Mesendoderm (in vitro differentiated cells): ENCODE measurements at regions not wholly inside any gene's neighbourhood (a gene's known extent, or its start where the extent isn't known, plus 50 kb on each side); places are given as distances from the start of the nearest gene placed in this dataset.
A peak's percentile ranks its signal among the peaks of the same experiment; 100 is the strongest.

ENCODE experiments used
- DNase-seq: peaks from one replicate; pipeline ENCODE4 v3.0.0; 2013
- H2AK5ac ChIP-seq: 2 replicates; pipeline ENCODE4 v1.6.1; 2013; ENCODE audit warnings: low read length, inconsistent platforms
- H2BK120ac ChIP-seq: 2 replicates; pipeline ENCODE4 v1.6.1; 2013; ENCODE audit warnings: low read depth, mild to moderate bottlenecking, low read length, moderate library complexity, mixed read lengths
- H2BK15ac ChIP-seq: replicated peaks from 2 replicates; pipeline ENCODE4 v1.6.1; 2013; ENCODE audit warnings: low read depth, mild to moderate bottlenecking, moderate library complexity
- H2BK5ac ChIP-seq: 2 replicates; pipeline ENCODE4 v1.6.1; 2013; ENCODE audit warnings: low read length, inconsistent platforms
- H3K18ac ChIP-seq: 2 replicates; pipeline ENCODE4 v1.6.1; 2013; ENCODE audit warnings: mild to moderate bottlenecking, low read length, mixed read lengths
- H3K23ac ChIP-seq: one replicate; pipeline ENCODE4 v1.6.1; 2013; ENCODE audit warnings: low read length
- H3K27ac ChIP-seq: 2 replicates; pipeline ENCODE4 v1.5.1; 2013; ENCODE audit warnings: low read depth, mild to moderate bottlenecking, inconsistent platforms, low read length, moderate library complexity
- H3K27me3 ChIP-seq: 2 replicates; pipeline ENCODE4 v1.6.1; 2013; ENCODE audit warnings: low read length, control low read depth, mild to moderate bottlenecking, inconsistent platforms; ENCODE audit not compliant: insufficient read depth, poor library complexity
- H3K36me3 ChIP-seq: 2 replicates; pipeline ENCODE4 v1.6.1; 2013; ENCODE audit warnings: low read length, inconsistent platforms; ENCODE audit not compliant: control insufficient read depth, insufficient read depth
- H3K4ac ChIP-seq: one replicate; pipeline ENCODE4 v1.6.1; 2013; ENCODE audit warnings: low read depth, mild to moderate bottlenecking, low read length, moderate library complexity
- H3K4me1 ChIP-seq: 2 replicates; pipeline ENCODE4 v1.6.1; 2013; ENCODE audit warnings: low read depth, low read length, inconsistent platforms; ENCODE audit not compliant: control insufficient read depth
- H3K4me2 ChIP-seq: 2 replicates; pipeline ENCODE4 v1.6.1; 2013; ENCODE audit warnings: low read length
- H3K4me3 ChIP-seq: 2 replicates; pipeline ENCODE4 v1.5.1; 2013; ENCODE audit warnings: mild to moderate bottlenecking, low read length
- H3K56ac ChIP-seq: one replicate; pipeline ENCODE4 v1.6.1; 2013; ENCODE audit warnings: low read length
- H3K79me1 ChIP-seq: 2 replicates; pipeline ENCODE4 v1.6.1; 2013; ENCODE audit warnings: low read length, inconsistent platforms
- H3K79me2 ChIP-seq: 2 replicates; pipeline ENCODE4 v1.6.1; 2013; ENCODE audit warnings: mild to moderate bottlenecking, low read length; ENCODE audit not compliant: control insufficient read depth, insufficient read depth
- H3K9ac ChIP-seq: 2 replicates; pipeline ENCODE4 v1.6.1; 2013; ENCODE audit warnings: low read length, inconsistent platforms
- H4K5ac ChIP-seq: one replicate; pipeline ENCODE4 v1.6.1; 2013; ENCODE audit warnings: low read length
- H4K8ac ChIP-seq: one replicate; pipeline ENCODE4 v1.6.1; 2013; ENCODE audit warnings: low read depth, mild to moderate bottlenecking, control low read depth, low read length, moderate library complexity
- WGBS: extraction: QIAGEN DNeasy Blood & Tissue Kit; methylation state at CpG from one replicate; pipeline ENCODE4 v1.1.7; 2013; ENCODE audit warnings: low lambda C conversion rate, missing lambda C conversion rate; ENCODE audit not compliant: insufficient coverage; ENCODE audit errors: extremely low coverage; 5-methylcytosine and 5-hydroxymethylcytosine counted together

DNA sequence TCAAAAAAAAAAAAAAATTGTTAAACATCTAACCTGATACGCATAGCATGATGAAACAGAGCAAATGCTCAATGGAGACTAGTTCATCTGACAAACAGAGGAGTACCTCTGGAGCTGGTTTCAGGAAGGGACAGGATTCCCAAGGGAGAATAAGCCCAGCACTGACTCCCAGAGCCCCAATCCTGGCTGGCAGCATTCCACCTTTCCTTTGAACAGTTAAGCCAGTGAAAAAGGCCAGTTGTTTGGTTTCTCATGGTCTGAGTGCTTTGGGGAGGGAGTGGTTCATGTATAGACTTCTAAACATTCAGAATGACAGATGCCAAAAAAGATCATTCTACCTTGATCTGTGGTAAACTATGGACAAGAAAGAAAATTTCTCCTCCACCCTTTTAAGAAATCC lies 277.9 kb upstream of the RARB start:
- peak overlapping the region; percentile 60 for H3K18ac ChIP-seq
- no peaks in the 10 kb centered on the region for H3K4me1 ChIP-seq
- H2BK120ac ChIP-seq, result no peak overlapping the region
- no peak overlapping the region for H3K23ac ChIP-seq
- H3K27me3 ChIP-seq, result no peaks in the 10 kb centered on the region
- no peak overlapping the region for H4K8ac ChIP-seq
- no peaks in the 10 kb centered on the region for H3K79me2 ChIP-seq
- H3K56ac ChIP-seq, result no peak overlapping the region
- no peak overlapping the region for H4K5ac ChIP-seq
- H2BK15ac ChIP-seq, result no peak overlapping the region
- no peak overlapping the region for H2AK5ac ChIP-seq
- H3K4me2 ChIP-seq, result no peak overlapping the region
- no peak overlapping the region for H3K4ac ChIP-seq
- DNase-seq, result no peak
- H3K4me3 ChIP-seq, result no peak overlapping the region
- no peaks in the 10 kb centered on the region for H3K79me1 ChIP-seq
- no peak overlapping the region for H3K9ac ChIP-seq
- no peaks in the 10 kb centered on the region for H3K36me3 ChIP-seq
- no peak overlapping the region for H2BK5ac ChIP-seq
- no CpG with 5 or more reads among the region's 1 CpG for WGBS
- H3K27ac ChIP-seq, result no peak overlapping the region

DNA sequence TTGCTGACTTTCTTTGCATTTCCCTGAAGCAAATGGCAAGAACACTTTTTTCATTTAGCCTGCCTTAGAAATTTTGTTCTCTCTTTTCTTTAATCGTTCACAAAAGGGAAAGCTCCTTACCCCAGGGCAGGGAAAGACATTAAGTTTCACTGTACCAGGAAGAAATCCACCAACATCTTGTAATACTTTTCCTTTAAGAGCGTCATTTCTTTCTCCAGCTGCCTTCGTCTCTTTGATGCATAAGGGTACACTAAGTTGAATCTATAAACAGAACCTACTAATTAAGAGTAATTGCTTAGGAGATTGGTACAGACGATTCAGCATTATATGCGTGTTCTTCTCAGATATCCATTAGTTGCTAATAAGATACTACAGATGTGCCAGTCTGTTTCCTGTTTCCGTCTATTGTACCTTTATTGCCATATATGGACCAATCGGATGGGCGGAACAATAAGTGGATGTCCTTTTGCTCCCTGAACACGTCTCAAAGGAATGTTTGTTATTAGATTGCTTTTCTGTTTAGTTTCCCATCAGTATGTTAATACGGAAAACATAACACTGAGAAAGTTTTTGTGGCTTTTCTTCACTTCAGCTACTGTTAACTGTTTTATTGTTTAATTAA lies 276.7 kb upstream of the RARB start:
- WGBS, result no CpG with 5 or more reads among the region's 10 CpGs
- no peak overlapping the region for H3K4me2 ChIP-seq
- H3K4me1 ChIP-seq, result no peaks in the 10 kb centered on the region
- no peak overlapping the region for H3K4ac ChIP-seq
- no peaks in the 10 kb centered on the region for H3K79me1 ChIP-seq
- H2BK5ac ChIP-seq, result no peak overlapping the region
- H3K23ac ChIP-seq, result no peak overlapping the region
- H3K18ac ChIP-seq, result no peak overlapping the region
- no peak overlapping the region for H3K9ac ChIP-seq
- no peak overlapping the region for H3K27ac ChIP-seq
- no peak overlapping the region for H2BK120ac ChIP-seq
- no peaks in the 10 kb centered on the region for H3K36me3 ChIP-seq
- DNase-seq, result no peak
- H2BK15ac ChIP-seq, result peak overlapping the region; percentile 36
- H4K8ac ChIP-seq, result no peak overlapping the region
- H3K4me3 ChIP-seq, result no peak overlapping the region
- no peak overlapping the region for H2AK5ac ChIP-seq
- no peaks in the 10 kb centered on the region for H3K27me3 ChIP-seq
- no peaks in the 10 kb centered on the region for H3K79me2 ChIP-seq
- H4K5ac ChIP-seq, result no peak overlapping the region
- H3K56ac ChIP-seq, result no peak overlapping the region

DNA sequence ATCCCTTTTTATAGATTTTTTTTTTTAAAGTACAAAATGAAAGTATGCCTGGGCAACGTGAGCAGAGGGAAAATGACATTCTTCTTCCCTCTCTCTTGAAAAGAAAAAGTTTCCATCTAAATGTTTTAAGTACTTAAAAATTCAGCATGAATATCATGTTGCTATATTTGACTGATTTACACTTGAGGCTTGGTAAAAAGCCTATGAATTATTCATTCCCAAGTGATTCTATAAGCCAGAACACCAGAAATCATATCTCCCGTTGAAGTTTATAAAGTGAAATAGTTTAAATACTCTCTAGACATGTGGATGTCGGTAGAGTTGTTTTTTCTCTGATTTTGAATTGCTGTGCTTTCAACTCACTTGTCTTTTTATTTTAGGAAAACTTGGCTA lies 276.2 kb upstream of the RARB start:
- Histone ChIP-seq H2BK5ac (no peak overlapping the region), H3K4ac (no peak overlapping the region), H3K56ac (no peak overlapping the region), H4K5ac (no peak overlapping the region), H3K27ac (no peak overlapping the region), H2BK15ac (no peak overlapping the region), H3K79me1 (no peaks in the 10 kb centered on the region), H3K79me2 (no peaks in the 10 kb centered on the region), H3K4me2 (no peak overlapping the region), H3K36me3 (no peaks in the 10 kb centered on the region), H3K23ac (no peak overlapping the region), H3K27me3 (no peaks in the 10 kb centered on the region), H3K18ac (no peak overlapping the region), H3K9ac (no peak overlapping the region), H3K4me1 (peaks cover 2% of the 10 kb centered on the region), H4K8ac (no peak overlapping the region), H2BK120ac (no peak overlapping the region), H2AK5ac (no peak overlapping the region), H3K4me3 (no peak overlapping the region)
- no peak for DNase-seq
- no CpG with 5 or more reads among the region's 3 CpGs for whole genome bisulfite sequencing

DNA sequence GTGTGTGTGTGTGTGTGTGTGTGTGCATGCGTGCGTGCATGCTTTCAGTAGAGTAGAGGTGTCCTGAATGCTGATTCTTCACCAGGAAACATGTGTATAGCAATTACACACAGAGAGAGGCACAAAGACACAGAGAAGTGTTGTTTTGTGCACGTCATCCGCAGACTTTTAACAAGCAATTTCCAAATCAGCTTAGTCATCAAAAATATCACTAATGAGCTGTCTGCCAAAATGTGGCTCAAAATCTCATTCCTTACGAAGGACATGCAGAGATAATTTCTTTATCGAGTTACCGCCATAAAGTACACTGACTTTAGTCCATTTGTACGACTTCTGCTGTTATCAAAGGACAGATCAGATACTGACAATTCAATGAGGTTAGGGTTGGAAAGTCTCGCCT lies 274.9 kb upstream of the RARB start:
- no peak overlapping the region for H3K9ac ChIP-seq
- no peak overlapping the region for H3K27ac ChIP-seq
- H4K5ac ChIP-seq, result no peak overlapping the region
- H3K56ac ChIP-seq, result no peak overlapping the region
- no peak overlapping the region for H3K18ac ChIP-seq
- H2BK120ac ChIP-seq, result no peak overlapping the region
- no peaks in the 10 kb centered on the region for H3K79me2 ChIP-seq
- no peak overlapping the region for H3K23ac ChIP-seq
- no peaks in the 10 kb centered on the region for H3K27me3 ChIP-seq
- H3K4me2 ChIP-seq, result no peak overlapping the region
- DNase-seq, result no peak
- H4K8ac ChIP-seq, result no peak overlapping the region
- no peaks in the 10 kb centered on the region for H3K79me1 ChIP-seq
- H2AK5ac ChIP-seq, result no peak overlapping the region
- H3K4me1 ChIP-seq, result peaks cover 2% of the 10 kb centered on the region
- no peak overlapping the region for H3K4me3 ChIP-seq
- no CpG with 5 or more reads among the region's 9 CpGs for WGBS
- H2BK5ac ChIP-seq, result no peak overlapping the region
- H3K4ac ChIP-seq, result no peak overlapping the region
- H2BK15ac ChIP-seq, result peak overlapping the region; percentile 36
- H3K36me3 ChIP-seq, result no peaks in the 10 kb centered on the region

DNA sequence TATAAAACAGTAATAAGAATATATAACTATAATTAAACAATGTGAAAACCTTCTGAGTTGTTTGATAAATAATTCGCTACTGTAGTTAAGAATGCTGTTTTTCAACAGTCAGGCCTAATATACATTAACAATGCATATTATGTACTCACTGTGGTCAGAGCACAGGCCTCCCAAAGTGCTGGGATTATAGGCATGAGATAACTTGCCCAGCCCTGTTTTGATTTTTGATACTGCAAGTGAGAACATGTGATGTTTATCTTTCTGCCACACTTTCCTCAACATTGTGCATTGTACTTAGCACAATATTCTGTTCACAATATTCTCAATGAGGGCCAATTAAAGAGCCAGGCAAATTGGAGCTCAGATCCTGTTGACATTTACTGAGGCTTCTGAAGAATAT lies 274.5 kb upstream of the RARB start:
- WGBS, result no CpG with 5 or more reads among the region's 1 CpG
- H4K8ac ChIP-seq, result no peak overlapping the region
- H2BK5ac ChIP-seq, result no peak overlapping the region
- H3K56ac ChIP-seq, result no peak overlapping the region
- H3K23ac ChIP-seq, result no peak overlapping the region
- no peak overlapping the region for H3K4ac ChIP-seq
- H3K4me1 ChIP-seq, result peaks cover 2% of the 10 kb centered on the region
- no peak overlapping the region for H4K5ac ChIP-seq
- H2BK15ac ChIP-seq, result no peak overlapping the region
- DNase-seq, result no peak
- H2BK120ac ChIP-seq, result no peak overlapping the region
- H3K27ac ChIP-seq, result no peak overlapping the region
- no peak overlapping the region for H3K9ac ChIP-seq
- no peaks in the 10 kb centered on the region for H3K79me2 ChIP-seq
- no peaks in the 10 kb centered on the region for H3K36me3 ChIP-seq
- H2AK5ac ChIP-seq, result no peak overlapping the region
- no peaks in the 10 kb centered on the region for H3K79me1 ChIP-seq
- H3K4me2 ChIP-seq, result no peak overlapping the region
- no peaks in the 10 kb centered on the region for H3K27me3 ChIP-seq
- H3K18ac ChIP-seq, result no peak overlapping the region
- no peak overlapping the region for H3K4me3 ChIP-seq
